ENCODE measurements at regions not wholly inside any gene's neighbourhood (a gene's known extent, or its start where the extent isn't known, plus 50 kb on each side); places are given as distances from the start of the nearest gene placed in this dataset.

DNA sequence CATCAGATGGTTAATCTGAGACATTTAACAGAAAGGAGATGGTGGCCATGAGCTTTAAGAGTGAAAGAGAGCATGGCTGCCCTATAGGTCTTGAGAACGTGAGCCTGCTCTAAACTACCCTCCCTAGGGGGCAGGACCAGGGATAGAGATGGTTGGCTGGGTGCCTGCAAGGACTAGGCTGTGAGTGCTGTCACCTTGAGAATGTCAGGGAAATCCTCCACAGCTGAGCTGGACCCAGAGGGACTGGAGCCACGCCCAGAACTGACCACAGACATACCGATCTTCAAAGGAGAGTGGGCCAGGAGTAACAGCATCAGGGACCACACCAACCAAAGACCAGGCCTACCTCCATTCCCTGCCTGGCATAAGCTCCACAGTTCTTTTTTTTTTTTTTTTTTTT lies 53.6 kb upstream of the UBE2E1 start:
- Mint-ChIP-seq H3K36me3 (ENCODE audit: low read depth) (no peaks in the 10 kb centered on the region), H3K9me3 (no peaks in the 10 kb centered on the region), H3K4me3 (no peak overlapping the region), H3K27ac (no peak overlapping the region), H3K27me3 (ENCODE audit: insufficient read depth) (no peaks in the 10 kb centered on the region), H3K4me1 (peaks cover 22% of the 10 kb centered on the region)
- Histone ChIP-seq H3K9me3 (ENCODE audit: control insufficient read depth, low read length) (no peaks in the 10 kb centered on the region), H3K27ac (ENCODE audit: low read depth, low read length) (no peak overlapping the region), H3K4me3 (ENCODE audit: low read length) (no peak overlapping the region), H3K9ac (ENCODE audit: extremely low read depth, low read length, poor library complexity, severe bottlenecking) (no peak overlapping the region), H3K36me3 (ENCODE audit: control insufficient read depth, insufficient read depth, low read length) (no peaks in the 10 kb centered on the region), H3K27me3 (ENCODE audit: control insufficient read depth, insufficient read depth, low read length, poor library complexity, severe bottlenecking) (no peaks in the 10 kb centered on the region), H3K4me1 (ENCODE audit: control insufficient read depth, insufficient read depth, low read length) (no peaks in the 10 kb centered on the region)
- TF ChIP-seq, protein P1, sequence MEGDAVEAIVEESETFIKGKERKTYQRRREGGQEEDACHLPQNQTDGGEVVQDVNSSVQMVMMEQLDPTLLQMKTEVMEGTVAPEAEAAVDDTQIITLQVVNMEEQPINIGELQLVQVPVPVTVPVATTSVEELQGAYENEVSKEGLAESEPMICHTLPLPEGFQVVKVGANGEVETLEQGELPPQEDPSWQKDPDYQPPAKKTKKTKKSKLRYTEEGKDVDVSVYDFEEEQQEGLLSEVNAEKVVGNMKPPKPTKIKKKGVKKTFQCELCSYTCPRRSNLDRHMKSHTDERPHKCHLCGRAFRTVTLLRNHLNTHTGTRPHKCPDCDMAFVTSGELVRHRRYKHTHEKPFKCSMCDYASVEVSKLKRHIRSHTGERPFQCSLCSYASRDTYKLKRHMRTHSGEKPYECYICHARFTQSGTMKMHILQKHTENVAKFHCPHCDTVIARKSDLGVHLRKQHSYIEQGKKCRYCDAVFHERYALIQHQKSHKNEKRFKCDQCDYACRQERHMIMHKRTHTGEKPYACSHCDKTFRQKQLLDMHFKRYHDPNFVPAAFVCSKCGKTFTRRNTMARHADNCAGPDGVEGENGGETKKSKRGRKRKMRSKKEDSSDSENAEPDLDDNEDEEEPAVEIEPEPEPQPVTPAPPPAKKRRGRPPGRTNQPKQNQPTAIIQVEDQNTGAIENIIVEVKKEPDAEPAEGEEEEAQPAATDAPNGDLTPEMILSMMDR (conservative IDR thresholded peaks at IDR 0.05), result no peak
- WGBS, 2 experiments (ENCODE audit: insufficient coverage in 1 of 2, insufficient read length in 1 of 2), result 92 to 97% methylated on average over 2 to 3 of the region's 3 CpGs
- DNase-seq, result no peak

- H3K27me3 Mint-ChIP-seq (ENCODE audit: insufficient read depth), result no peaks in the 10 kb centered on the region
- no peak overlapping the region for H3K4me3 ChIP-seq (ENCODE audit: low read length)
- no peak for DNase-seq
- no peaks in the 10 kb centered on the region for H3K36me3 Mint-ChIP-seq (ENCODE audit: low read depth)
- H3K27ac ChIP-seq (ENCODE audit: low read depth, low read length), result no peak overlapping the region
- H3K4me3 Mint-ChIP-seq, result no peak overlapping the region
- H3K36me3 ChIP-seq (ENCODE audit: control insufficient read depth, insufficient read depth, low read length), result no peaks in the 10 kb centered on the region
- no peak overlapping the region for H3K9ac ChIP-seq (ENCODE audit: extremely low read depth, low read length, poor library complexity, severe bottlenecking)
- no peaks in the 10 kb centered on the region for H3K4me1 ChIP-seq (ENCODE audit: control insufficient read depth, insufficient read depth, low read length)
- H3K4me1 Mint-ChIP-seq, result peaks cover 21% of the 10 kb centered on the region
- TF ChIP-seq, protein P1 (conservative IDR thresholded peaks at IDR 0.05), result no peak
- no peaks in the 10 kb centered on the region for H3K9me3 Mint-ChIP-seq
- 80 to 88% methylated on average over 3 to 4 of the region's 4 CpGs for WGBS, 2 experiments (ENCODE audit: insufficient coverage in 1 of 2, insufficient read length in 1 of 2)
- no peaks in the 10 kb centered on the region for H3K9me3 ChIP-seq (ENCODE audit: control insufficient read depth, low read length)
- no peaks in the 10 kb centered on the region for H3K27me3 ChIP-seq (ENCODE audit: control insufficient read depth, insufficient read depth, low read length, poor library complexity, severe bottlenecking)
- H3K27ac Mint-ChIP-seq, result no peak overlapping the region
These were observed 51.5 kb upstream of the UBE2E1 start for GRCh38 chr3:23754215-23754614.
